GM19240 (cell line): ENCODE measurements at regions not wholly inside any gene's neighbourhood (a gene's known extent, or its start where the extent isn't known, plus 50 kb on each side); places are given as distances from the start of the nearest gene placed in this dataset.
"Not testable (repeated sequence)": the region's sequence is repeated elsewhere in the genome, so short reads cannot be mapped to it uniquely, and the experiment has no call there.

Source experiments
- DNase-seq: peaks from one replicate; pipeline ENCODE4 v3.0.0; 2011; ENCODE audit warnings: low spot score; ENCODE audit not compliant: insufficient read length

DNA sequence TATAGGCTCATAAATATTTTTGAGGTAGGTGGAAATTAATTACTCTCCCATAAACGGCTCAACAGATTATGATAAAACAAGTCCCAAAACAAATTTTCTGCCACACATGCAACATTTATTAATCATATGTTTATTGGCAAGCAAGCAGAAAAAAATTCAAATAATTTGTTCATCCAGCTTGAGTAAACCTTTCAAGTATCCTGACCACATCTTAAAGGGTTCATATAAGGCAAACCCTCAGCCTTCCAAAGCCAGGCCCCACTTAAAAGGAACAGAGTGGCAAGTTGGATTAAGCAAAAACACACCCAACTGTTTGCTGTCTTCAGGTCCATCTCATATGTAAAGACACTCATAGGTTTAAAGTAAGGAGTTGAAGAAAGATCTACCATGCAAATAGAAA, 1042.3 kb downstream of the DIPK2A start:
- DNase-seq = no peak

DNA sequence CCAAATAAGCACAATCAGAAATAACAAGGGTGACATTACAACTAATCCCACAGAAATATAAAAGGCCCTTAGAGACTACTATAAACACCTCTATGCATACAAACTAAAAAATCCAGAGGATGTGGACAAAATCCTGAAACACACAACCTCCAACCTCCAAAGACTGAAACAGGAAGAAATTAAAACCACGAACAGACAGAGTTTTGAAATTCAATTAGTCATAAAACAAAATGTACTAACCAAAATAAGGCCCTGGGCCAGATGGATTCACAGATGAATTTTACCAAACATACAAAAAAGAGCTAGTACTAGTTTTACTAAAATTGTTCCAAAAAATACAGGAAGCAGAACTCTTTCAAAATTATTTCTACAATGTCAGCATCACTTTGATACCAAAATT, 1043.6 kb downstream of the DIPK2A start:
- DNase-seq = no peak

DNA sequence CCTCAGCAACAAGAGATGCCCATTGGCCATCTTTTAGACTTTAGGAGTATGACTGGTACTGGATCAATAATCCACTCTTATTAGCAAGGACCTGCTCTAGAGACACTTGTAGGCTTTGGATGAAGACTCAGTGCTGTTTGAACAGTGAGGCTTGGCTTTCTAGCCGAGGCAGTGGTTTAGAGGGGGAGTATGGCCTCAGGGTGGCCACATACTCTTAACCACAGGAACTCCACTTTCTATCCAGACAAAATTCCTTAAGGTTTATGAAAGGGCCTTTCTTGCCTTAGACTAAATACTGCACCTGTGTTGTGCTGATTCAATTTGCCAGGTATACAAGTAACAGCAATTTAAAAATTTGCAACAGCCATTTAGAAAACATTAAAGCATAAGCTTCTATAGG, 1046.3 kb downstream of the DIPK2A start:
- DNase-seq = no peak

DNA sequence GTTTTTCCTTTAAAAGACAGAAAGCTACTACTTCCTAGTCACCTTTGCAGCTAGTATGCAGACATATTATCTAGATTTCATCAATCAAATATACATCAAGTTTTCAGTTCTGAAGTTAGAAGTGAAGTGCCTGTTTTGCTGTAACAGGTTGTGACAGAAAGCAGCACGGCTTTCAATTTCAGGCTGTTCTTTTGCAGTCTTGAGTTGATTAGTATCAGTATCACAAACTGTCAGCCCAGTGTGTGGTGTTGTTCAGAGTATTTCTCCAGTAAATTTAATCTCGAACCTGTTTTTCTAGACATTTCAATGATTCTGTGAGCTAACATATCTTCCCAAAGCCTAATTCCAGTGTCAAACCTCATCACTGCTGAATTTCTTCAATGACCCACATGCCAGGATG, 1050.8 kb downstream of the DIPK2A start:
- DNase-seq = no peak

DNA sequence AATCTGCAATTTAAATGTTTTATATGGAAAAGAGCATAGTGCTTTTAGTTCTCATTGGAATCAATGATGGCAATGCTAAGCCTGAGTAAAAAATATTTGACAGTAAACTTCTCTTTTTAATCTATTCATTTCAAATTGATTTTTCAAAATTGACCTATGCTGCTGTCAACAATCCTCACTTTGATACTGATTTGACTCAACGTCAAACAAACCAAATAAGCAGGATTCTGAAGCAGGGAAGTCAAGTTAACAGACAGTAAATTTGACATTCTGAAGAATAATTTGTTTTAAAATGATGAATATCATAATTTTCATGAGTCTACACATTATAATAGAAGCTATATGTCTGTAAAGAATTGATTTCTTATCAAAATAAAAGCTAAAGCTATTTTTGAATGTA, 1053.1 kb downstream of the DIPK2A start:
- no peak for DNase-seq

DNA sequence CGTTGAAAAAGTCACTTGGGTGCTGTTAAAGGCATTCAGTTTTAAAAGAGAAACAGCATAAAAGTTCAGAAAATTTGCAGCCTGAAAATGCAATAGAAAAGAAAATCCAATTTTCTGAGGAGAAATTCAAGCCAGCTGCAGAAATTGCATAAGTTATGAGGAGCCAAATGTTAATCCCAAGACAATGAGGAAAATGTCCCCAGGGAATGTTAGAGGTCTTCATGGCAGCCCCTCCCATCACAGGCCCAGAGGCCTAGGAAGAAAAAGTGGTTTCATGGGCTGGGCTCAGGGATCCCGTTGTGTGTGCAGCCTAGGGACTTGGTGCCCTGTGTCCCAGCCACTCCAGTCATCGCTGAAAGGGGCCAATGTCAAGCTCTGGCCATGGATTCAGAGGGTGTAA, 1055.6 kb downstream of the DIPK2A start:
- not testable (repeated sequence) for DNase-seq

DNA sequence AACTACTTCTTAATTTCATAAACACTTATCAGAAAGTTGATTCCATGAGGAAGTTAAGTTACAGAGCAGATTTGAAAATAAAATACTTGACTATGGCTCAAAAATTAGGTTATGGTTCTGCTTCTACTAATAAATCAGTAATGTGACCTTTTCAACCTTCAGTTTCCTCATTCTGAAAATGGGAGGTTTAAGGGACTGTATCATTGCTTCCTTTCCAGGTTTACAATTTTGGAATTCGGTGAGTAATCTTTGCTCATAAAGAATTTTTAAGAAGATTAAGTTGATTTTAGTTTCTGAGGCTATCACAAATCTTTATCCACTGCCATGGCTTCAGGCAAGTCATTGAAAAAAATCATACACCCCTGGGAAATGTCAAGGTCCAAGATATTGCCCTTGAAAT, 1061.2 kb downstream of the DIPK2A start:
- DNase-seq = no peak

DNA sequence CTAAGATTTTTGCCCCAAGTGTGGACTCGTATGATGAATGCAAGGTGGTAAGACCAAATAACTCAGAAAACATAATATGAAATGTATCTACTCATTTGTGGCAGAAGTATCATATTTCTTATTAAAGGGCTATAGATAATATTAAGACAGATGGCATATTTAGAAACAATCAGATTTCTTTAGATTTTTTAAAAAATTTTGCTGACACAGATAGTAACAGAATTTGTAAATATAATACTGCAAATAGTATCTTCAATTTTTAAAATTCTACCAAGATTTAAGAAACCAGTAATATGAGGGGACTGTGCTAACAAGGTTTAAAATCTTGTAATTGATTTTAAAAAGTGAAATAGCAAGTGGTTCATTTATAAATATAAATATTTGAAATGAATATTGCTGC, 1064.1 kb downstream of the DIPK2A start:
- DNase-seq = no peak

DNA sequence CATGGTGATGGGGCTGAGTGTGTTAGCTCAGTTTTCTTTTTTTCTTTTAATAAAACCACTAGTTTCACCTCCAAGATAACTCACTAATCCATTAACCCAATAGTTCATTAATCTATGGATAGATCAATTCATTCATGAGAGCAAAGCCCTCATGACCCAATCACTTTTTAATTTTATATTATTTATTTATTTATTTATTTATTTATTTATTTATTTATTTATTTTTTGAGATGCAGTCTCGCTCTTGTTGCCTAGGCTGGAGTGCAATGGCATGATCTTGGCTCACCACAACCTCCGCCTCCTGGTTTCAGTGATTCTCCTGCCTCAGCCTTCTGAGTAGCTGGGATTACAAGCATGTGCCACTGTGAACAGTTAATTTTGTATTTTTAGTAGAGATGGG, 1082.4 kb downstream of the DIPK2A start:
- not testable (repeated sequence) for DNase-seq

DNA sequence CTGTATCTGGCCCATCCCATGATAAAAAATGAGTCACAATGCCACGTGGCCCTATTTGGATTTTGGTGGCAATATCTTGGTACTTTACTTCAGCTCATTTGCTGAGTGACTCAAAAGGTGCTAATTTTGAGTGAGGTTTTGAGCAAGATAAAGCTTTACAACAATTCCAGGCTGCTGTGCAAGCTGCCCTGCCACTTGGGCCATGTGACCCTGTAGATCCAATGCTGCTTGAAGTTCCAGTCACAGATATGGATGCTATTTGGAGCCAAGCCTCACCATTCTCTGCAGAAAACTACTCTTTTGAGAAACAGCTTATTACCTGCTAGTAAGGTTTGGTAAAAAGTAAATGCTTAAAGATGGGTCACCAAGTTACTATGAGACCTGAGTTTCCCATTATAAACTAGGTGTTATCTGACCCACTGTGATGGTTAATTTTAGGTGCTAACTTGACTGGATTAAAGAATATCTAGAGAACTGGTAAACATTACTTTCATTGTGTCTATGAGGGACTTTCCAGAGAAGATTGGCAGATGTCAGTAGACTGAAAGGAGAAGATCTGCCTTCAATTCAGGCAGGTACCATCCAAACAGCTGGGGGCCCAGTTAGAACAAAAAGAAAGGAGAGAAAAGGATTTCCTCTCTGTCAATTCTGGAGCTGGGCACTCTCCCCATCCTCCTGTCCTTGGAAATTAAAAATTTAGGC, 1083.9 kb downstream of the DIPK2A start:
- no peak for DNase-seq

DNA sequence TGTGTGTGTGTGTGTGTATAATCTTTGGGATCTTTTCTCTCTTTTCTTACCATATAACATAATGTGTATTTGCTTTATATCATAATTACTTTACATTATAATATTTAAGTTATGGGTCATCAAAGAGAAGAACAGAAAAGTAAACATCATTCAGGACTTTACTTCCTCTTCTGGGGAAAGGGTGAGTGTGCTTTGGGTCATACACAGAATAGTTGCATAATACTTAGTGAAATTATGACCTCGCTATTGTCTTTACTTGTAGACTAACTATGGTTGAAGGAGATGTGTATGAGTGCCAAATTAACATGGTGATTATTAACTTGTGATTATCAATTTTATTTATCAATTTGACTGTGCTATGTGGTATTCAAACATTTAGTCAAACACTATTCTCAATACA, 1086.9 kb downstream of the DIPK2A start:
- DNase-seq = no peak

DNA sequence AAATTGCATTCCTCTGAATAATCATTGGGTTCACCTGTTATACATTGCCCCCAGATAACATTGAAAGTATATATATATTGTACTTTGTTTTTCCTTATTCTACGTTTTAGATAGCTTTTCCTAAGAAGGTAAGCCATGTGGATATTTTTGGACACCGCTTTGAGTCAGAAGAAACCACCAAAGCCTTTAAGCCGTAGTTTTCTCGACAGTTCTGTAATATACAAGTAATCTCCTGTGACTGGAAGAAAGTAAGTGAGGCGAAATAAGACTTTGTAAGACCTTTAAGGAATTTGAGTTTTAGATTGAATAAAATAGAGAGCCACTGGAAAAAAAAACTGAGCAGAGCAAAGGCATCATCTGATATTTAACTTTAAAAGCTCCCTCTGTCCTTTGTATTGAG, 1092.0 kb downstream of the DIPK2A start:
- DNase-seq = no peak

DNA sequence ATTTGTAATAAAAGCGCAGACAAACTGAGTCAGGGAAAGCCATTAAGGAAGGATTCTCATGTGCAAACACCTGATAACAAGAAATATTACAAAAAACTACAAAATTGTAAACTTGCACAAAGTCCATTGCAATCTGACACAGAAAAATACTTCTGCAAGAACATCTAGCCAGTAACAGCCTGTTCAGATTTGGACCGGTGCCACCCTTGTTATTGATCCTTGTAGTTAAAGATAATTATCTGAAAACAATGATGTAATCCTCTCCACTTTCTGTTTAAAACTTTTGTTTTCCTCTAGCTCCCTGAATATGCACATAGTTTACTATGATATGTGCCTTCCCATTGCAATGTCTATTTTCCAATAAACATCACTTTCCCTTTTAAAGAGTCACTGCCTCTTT, 1090.2 kb downstream of the PLOD2 start:
- DNase-seq = no peak

DNA sequence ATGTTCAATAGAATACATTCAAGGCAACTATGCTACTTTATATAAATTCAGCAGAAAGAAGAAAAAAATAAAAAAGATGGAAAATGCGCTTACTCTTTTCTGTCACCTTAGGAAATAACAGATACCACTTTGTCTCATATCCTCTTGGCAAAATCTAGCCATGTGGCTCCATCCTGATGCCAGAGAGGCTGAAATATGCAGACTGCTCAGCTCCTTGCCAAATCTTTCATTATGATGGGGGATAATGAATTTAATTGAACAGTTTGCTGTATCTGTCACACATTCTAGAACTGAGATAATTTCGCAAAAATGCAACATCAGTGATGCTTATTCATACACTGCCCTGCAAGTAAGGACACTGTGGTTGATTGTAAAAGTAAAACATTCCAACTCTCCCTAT, 1081.5 kb downstream of the PLOD2 start:
- DNase-seq = no peak

DNA sequence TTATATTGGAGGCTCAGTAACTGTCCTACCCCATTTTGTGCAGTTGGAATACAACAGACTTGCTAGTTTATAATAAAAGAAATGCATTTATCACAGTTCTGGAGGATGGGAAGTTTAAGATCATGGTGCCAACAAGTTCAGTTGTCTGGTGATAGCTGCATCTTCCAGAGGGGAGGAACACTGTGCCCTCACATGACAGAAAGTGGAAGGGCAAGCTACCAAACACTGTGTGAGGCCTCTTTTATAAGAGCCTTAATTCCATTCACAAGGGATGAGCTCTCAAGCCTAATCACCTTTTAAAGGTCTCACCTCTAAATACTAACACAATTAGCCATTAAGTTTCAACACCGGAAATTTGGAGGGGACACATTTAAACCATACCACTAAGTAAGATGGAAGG, 1073.9 kb downstream of the PLOD2 start:
- no peak for DNase-seq

DNA sequence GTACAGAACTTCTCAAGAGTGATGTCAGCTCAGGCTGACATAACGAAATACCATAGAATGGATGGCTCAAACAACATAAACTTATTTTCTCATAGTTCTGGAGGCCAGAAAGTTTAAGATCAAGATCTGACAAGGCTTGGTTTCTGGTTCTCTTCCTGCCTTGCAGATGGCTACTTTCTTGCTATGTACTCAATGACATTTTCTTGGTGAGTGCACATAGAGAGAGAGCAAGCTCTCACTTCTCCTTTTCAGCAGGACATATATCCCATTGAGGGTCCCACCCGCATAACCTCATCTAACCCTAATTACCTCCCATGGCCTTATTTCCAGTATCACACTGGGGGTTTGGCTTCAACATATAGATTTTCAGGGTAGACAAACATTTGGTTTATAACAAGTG, 1072.1 kb downstream of the PLOD2 start:
- DNase-seq = no peak

DNA sequence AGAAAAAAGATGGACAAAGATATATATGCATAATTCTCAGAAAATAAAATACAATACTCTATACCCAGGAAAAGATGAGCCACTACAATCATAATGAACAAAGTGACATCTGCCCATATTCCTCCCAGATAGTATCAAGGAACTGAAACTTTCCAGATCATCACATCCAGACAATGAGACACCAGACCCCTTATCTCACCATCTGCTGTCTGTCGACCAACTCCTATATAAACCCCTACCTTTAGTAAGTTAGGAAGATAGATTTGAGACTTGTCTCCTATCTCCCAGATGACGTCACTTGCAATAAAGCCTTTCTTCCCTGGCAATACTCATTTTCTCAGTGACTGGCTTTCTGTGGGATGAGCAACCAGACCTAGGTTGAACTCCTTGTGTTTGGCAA, 1071.6 kb downstream of the PLOD2 start:
- DNase-seq = no peak

DNA sequence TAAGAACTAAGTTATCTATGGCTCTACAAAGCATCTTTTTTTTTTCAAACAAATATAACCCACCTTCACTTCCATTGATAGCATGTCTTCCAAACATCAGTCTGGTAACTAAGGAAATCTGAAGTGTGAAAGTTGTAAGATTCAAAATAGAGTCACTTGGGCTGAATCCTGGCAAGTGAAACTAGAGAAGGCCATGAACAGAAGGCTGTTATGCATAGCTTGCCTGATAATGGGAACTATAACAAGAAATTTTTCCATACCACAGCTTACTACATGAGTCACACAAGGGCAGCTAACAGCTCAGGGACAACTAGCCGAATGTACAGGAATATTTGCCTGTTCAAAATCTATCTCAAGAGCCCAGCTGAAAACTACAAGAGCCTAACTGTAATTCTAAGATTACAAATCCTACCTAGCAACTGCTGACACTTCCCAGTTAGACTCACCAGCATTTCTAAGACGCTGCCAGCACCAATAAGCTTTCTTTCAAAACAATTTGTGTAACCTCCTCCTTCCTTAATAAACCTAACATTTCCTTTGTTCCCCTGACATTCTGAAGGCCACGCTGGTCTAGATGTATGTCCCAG, 1066.5 kb downstream of the PLOD2 start:
- DNase-seq = no peak

DNA sequence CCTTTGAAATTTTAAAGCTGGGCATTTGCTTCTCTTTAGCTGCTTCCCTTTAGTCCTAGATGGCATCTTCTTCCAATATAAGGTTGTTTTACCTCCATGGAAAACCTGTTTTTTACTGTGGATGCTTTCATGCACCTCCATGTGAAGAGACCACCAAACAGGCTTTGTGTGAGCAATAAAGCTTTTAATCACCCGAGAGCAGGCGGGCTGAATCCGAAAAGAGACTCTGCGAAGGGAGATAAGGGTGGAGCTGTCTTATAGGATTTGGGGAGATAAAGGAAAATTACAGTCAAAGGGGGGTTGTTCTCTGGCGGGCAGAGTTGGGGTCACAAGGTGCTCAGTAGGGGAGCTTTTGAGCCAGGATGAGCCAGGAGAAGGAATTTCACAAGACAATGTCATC, 1049.8 kb downstream of the PLOD2 start:
- not testable (repeated sequence) for DNase-seq

DNA sequence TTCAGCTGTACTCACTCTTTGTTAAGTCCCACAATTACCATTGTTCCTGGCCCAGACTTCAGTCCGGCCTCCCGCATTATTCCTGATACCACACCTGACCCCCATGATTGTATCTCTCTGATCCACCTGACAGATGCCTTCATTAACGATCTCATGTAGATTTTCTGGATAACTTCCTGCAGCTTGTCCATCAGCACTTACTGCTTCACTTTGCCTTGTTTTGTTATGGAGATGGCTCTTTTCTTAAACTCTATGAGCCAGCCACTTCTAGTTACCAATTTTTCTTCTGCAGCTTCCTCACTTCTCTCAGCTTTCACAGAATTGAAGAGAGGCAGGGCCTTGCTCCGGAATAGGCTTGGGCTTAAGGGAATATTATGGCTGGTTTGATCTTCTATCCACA, 1044.2 kb downstream of the PLOD2 start:
- no peak for DNase-seq

DNA sequence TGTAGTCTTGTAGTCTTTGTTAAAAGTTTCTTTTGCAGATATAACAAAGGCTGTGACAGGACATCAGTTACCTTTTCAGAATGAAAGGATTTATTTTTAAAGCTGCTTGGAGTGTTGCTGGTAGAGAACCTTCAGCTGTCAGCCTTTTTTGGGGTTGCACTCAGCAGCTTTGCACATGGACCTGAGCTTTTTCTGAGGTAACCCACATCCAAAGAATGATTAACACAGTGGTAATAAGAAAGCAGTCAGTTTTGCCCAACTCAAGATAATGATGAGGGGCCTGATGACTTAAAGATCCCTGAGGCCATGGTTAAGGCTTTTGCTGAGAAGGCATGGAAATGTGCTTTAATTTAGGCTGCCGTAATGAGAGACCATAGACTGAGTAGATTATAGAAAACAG, 1042.7 kb downstream of the PLOD2 start:
- no peak for DNase-seq

DNA sequence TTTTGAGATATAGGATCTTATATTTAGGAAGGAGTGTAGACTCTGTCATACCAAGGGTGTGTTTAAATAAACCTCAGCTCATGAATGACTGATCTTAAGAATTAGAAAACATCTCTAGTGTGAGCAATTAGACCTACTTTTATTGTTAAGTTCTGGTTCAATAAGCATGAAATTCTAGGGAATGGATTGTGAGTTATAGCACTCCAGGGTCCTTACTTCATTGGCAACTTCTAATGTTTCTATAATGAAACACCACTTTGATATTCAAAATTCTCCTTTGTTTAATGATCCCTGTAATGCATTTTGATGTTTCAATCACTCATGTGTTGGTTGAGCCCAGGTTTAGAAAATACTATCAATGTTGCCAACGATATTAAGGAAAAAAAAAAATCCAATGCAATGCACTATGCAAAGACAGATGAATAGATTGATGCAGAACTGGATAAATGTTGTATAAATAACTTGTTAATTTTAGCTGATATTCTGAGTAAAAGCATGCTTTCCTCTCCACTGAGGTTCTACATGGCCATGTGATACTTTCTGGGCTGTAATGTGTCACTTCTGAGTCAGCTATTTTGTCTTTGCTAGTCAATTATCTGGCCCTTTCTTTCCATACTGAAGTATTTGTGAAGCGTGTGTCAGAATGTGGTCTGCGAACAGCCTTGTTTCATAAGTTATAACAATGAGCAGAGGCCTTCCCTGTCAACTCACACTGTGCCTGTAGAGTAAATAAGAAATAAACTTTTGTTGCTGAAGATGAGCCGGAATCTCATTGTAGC, 1035.9 kb downstream of the PLOD2 start:
- no peak for DNase-seq

DNA sequence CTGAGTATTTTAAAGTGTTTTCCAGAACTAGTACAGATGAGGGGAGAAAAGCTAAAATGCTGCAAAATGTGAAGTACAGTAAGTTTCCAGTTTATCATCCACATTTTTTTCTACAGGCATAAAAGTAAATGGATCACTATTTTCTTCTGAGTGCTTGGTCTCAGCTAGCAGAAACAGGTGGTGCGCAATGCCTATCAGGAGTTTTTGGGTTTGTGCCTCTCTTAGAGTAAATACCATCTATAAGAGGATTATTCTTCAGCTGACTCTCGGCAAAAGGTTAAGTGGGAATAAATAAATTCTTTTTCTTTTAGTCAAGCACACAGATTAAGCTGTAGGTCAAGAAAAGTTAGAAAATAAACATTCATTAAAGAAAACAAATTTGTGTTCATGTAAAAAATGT, 1027.7 kb downstream of the PLOD2 start:
- no peak for DNase-seq
